WI38 (cell line): ENCODE measurements at regions not wholly inside any gene's neighbourhood (a gene's known extent, or its start where the extent isn't known, plus 50 kb on each side); places are given as distances from the start of the nearest gene placed in this dataset.

ENCODE experiments used
- H3K4me3 ChIP-seq: 2 replicates; pipeline ENCODE4 v1.5.1; 2011; ENCODE audit warnings: low read depth, mild to moderate bottlenecking, control low read depth, low read length
- CTCF ChIP-seq: IDR thresholded peaks from 2 replicates; pipeline ENCODE4 v1.5.1; 2012; ENCODE audit warnings: low read depth, mild to moderate bottlenecking, control low read depth, low read length

GRCh38 chr1:83034851-83035250, 964.1 kb downstream of the TTLL7 start:
- no peak for TF ChIP-seq CTCF
- H3K4me3 ChIP-seq: no peak overlapping the region

- no peak for TF ChIP-seq CTCF
- no peak overlapping the region for H3K4me3 ChIP-seq
These were observed 965.2 kb downstream of the TTLL7 start for GRCh38 chr1:83033682-83034081.

- no peak overlapping the region for H3K4me3 ChIP-seq
- TF ChIP-seq CTCF: no peak
These were observed 969.0 kb downstream of the TTLL7 start for GRCh38 chr1:83029916-83030315.

- no peak overlapping the region for H3K4me3 ChIP-seq
- no peak for TF ChIP-seq CTCF
These were observed 969.9 kb downstream of the TTLL7 start for GRCh38 chr1:83029050-83029449.

- TF ChIP-seq CTCF: no peak
- no peak overlapping the region for H3K4me3 ChIP-seq
These were observed 970.5 kb downstream of the TTLL7 start for GRCh38 chr1:83028467-83028866.

- TF ChIP-seq CTCF: no peak
These were observed 971.4 kb downstream of the TTLL7 start for GRCh38 chr1:83027511-83027910.

GRCh38 chr1:83026745-83027144, 972.2 kb downstream of the TTLL7 start:
- no peak for TF ChIP-seq CTCF

More at GRCh38 chr1:83027511-83027910, 971.4 kb downstream of the TTLL7 start:
- no peak overlapping the region for H3K4me3 ChIP-seq

More at GRCh38 chr1:83026745-83027144, 972.2 kb downstream of the TTLL7 start:
- H3K4me3 ChIP-seq: no peak overlapping the region
